ENCODE measurements at regions not wholly inside any gene's neighbourhood (a gene's known extent, or its start where the extent isn't known, plus 50 kb on each side); places are given as distances from the start of the nearest gene placed in this dataset.

GRCh38 chr13:91031508-91031907 lies 316.0 kb upstream of the MIR17HG start:
- Histone ChIP-seq H4K8ac (ENCODE audit: low read depth in 2 of 2, low read length in 2 of 2) (no peak overlapping the region), H2BK20ac (ENCODE audit: low read depth, low read length) (no peak overlapping the region), H3K36me3 (ENCODE audit: control insufficient read depth, insufficient read depth, low read length) (no peaks in the 10 kb centered on the region), H3K18ac (ENCODE audit: low read depth, low read length) (no peak overlapping the region), H2AK5ac (ENCODE audit: low read depth, low read length) (no peak overlapping the region), H3K4me2 (ENCODE audit: low read depth, low read length) (no peak overlapping the region), H2AFZ (replicated peaks; ENCODE audit: low read length, poor library complexity) (no peak overlapping the region), H2BK15ac (ENCODE audit: low read depth, low read length) (no peak overlapping the region), H2BK120ac (ENCODE audit: low read depth, low read length) (no peak overlapping the region), H4K20me1 (ENCODE audit: insufficient read depth, low read length) (no peaks in the 10 kb centered on the region), H3K4ac (ENCODE audit: low read depth, low read length) (no peak overlapping the region), H3K14ac (replicated peaks; ENCODE audit: low read depth, low read length) (no peak overlapping the region), H3K27ac (ENCODE audit: insufficient read depth, low read length) (no peak overlapping the region), H3K56ac (ENCODE audit: extremely low read depth, insufficient read depth, low read length) (no peak overlapping the region), H3K4me1 (ENCODE audit: control insufficient read depth, insufficient read depth, low read length) (no peaks in the 10 kb centered on the region), H3K9me1 (ENCODE audit: insufficient read depth, low read length) (no peaks in the 10 kb centered on the region), H4K5ac (ENCODE audit: low read depth, low read length) (no peak overlapping the region), H3K79me1 (ENCODE audit: low read depth in 1 of 2, low read length in 2 of 2) (no peaks in the 10 kb centered on the region), H3K4me3 (ENCODE audit: insufficient read depth, low read depth, low read length) (no peak overlapping the region), H3K9ac (ENCODE audit: low read depth, low read length) (no peak overlapping the region), H3K9me3 (ENCODE audit: control insufficient read depth, insufficient read depth, low read length) (0 out of 2 replicates have a peak, but pooled peaks cover 2% of the 10 kb centered on the region), H2BK5ac (ENCODE audit: low read depth, low read length, poor library complexity, severe bottlenecking) (no peak overlapping the region), H4K91ac (ENCODE audit: insufficient read depth, low read depth, low read length) (no peak overlapping the region), H3K23ac (ENCODE audit: low read depth, low read length) (no peak overlapping the region), H3K27me3 (ENCODE audit: control insufficient read depth, insufficient read depth, low read length) (no peaks in the 10 kb centered on the region), H2AK9ac (replicated peaks; ENCODE audit: low read depth, low read length, poor library complexity) (no peak overlapping the region)
- DNase-seq: no peak
- ChIA-PET CTCF (no interaction called here), POLR2A (ENCODE audit: unreplicated experiment) (no interaction called here)
- in situ Hi-C loops (cut with MboI; ENCODE audit: low sequenced_read_pairs): no loop called here
- dilution Hi-C loops (cut with HindIII; ENCODE audit: low sequenced_read_pairs, unreplicated experiment): no loop called here
- intact Hi-C loops (cut with micrococcal nuclease): no loop called here
- no CpG with 5 or more reads among the region's 3 CpGs for WGBS, 2 experiments (ENCODE audit: extremely low coverage in 2 of 2, insufficient read length in 1 of 2)
- no peak for ATAC-seq (ENCODE audit: low read depth)
- BruUV-seq (replicated peaks): no TSS peak
- TF ChIP-seq FOS (IDR thresholded peaks at IDR 0.05; ENCODE audit: low read depth, low read length) (no peak), BHLHE40 (IDR thresholded peaks at IDR 0.05; ENCODE audit: low read depth, low read length) (no peak), SMC3 (IDR thresholded peaks at IDR 0.05; ENCODE audit: low read depth, low read length) (no peak), NFE2L2 (IDR thresholded peaks at IDR 0.05; ENCODE audit: low read depth, low read length) (no peak), USF2 (IDR thresholded peaks at IDR 0.05; ENCODE audit: low read depth, low read length) (no peak), ELK1 (IDR thresholded peaks at IDR 0.05; ENCODE audit: borderline replicate concordance, low read depth, low read length) (no peak), MXI1 (IDR thresholded peaks at IDR 0.05; ENCODE audit: borderline replicate concordance, low read depth, low read length) (no peak), RCOR1 (IDR thresholded peaks at IDR 0.05; ENCODE audit: insufficient replicate concordance, low read length) (no peak), RAD21 (IDR thresholded peaks at IDR 0.05; ENCODE audit: low read length) (no peak), CTCF (conservative IDR thresholded peaks at IDR 0.05; ENCODE audit: low read depth, low read length) (no peak), POLR2A (IDR thresholded peaks at IDR 0.05; ENCODE audit: low read depth, low read length) (no peak), CHD1 (IDR thresholded peaks at IDR 0.05; ENCODE audit: low read depth, low read length) (no peak), MAFK (IDR thresholded peaks at IDR 0.05; ENCODE audit: low read depth, low read length) (no peak)

All from IMR-90 (cell line).